HG03342 (cell line): ENCODE measurements at regions not wholly inside any gene's neighbourhood (a gene's known extent, or its start where the extent isn't known, plus 50 kb on each side); places are given as distances from the start of the nearest gene placed in this dataset.

Experiments
- ATAC-seq: cut with Tn5 transposase; IDR thresholded peaks from one replicate; pipeline ENCODE4 v1.9.1; 2021; ENCODE audit warnings: mild to moderate bottlenecking, moderate library complexity; ENCODE audit not compliant: unreplicated experiment

DNA sequence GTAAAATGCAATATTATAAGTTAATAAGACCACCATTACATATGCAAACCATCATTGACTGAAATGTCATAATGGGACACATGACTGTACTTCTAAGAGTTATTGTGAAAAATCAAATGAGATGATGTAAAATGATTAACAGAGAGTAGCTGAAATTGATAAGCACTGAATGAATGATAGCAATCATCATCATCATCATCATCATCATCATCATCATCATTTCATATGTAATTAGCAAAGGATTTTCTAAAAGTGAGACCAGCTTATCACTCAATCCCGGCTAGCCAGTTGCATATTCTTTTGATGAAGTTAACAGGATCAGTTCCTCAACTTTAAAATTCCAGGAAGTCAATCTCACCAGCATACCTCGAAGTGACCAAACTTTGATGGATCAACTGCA, 650.3 kb upstream of the KLF4 start:
- no peak for ATAC-seq

- ATAC-seq = no peak
These were observed 648.9 kb upstream of the KLF4 start for GRCh38 chr9:108138516-108138915.

DNA sequence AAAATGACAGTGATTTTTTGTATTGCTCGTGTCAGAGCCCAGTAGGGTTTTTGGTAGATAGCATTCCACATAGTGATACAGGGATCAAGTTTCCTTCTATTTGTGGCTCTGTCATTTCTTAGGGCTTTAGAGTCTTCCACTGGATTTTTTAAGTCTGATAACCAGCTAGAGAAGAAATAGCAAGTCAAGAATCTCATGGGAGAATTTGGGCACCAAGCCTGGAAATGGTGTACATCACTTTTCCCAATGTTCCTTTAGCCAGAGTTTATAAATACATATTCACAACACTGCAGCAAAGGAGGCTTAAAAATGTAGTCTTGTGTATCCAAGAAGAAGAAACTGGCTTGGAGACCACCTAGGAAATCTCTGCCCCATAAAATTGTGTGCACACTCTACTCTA, 647.1 kb upstream of the KLF4 start:
- no peak for ATAC-seq

- no peak for ATAC-seq
These were observed 645.0 kb upstream of the KLF4 start for GRCh38 chr9:108134486-108135128.

GRCh38 chr9:108133680-108134079, 644.1 kb upstream of the KLF4 start:
- no peak for ATAC-seq

DNA sequence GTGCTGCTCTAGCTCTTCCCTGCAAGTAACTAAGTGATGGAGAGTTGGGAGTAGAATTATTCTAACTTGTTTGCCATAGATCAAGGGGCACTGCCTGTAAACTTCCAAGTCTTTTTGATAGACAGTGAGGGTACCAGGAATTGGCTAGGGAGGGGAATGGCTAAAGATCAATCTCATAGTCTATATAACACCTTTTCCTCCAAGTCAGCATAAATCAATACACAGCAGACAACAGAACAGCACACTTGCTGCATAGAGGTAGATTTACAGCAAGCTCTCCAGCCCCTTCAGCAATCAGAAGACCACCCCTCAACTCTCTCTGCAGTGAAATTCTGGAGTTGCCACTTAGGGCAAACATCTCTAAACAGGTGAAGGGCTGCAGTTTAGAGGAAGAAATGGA, 643.5 kb upstream of the KLF4 start:
- ATAC-seq = no peak

DNA sequence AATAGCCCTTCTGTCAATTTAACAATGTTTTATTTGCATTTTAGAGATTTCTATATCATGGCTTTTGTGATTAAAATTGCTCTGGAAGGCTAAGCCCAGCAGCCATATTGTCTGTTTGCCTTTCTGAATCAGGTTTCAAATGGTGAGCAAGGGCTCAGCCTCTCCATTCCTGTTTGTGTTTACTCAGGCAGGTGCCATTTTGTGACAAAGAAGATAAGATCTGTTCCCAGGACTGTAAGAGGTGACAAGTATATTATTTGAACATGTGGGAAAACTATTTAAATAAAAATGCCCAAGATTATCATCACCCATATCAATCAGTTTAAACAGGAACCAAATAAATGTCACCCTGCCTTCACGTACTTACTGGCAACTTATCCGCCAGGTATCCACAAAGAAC, 641.3 kb upstream of the KLF4 start:
- ATAC-seq = no peak

GRCh38 chr9:108125625-108126024, 636.1 kb upstream of the KLF4 start:
- ATAC-seq = no peak

DNA sequence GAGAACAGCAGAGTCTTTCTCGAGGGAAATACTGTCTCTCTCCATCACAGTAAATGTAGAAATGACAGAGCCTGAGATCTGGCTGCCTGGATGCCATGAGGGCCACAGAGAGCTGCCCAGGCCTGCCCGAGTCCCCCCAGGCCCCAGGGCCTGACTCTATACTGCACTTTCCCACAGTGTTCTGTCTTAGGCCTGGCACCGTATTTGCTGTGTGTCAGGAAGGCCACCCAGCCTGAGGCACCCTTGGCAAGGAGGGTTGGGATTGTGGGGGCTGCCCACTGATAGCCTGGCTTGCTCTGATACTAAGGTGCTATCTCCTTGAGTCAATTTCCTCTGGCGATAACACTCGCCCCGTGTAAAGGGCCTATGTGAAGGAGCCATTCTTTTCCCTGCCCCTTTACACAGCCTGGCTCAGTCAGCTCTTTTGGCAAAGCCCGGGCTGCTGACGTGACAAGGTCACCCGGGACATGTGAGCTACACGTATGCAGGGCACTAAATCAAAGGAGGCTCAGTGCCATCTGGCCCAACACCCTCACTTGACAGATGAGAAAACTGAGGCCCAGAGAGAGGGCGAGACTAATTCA, 630.1 kb upstream of the KLF4 start:
- ATAC-seq = no peak

GRCh38 chr9:108117795-108118194, 628.2 kb upstream of the KLF4 start:
- ATAC-seq = no peak

GRCh38 chr9:108117306-108117705, 627.7 kb upstream of the KLF4 start:
- no peak for ATAC-seq

DNA sequence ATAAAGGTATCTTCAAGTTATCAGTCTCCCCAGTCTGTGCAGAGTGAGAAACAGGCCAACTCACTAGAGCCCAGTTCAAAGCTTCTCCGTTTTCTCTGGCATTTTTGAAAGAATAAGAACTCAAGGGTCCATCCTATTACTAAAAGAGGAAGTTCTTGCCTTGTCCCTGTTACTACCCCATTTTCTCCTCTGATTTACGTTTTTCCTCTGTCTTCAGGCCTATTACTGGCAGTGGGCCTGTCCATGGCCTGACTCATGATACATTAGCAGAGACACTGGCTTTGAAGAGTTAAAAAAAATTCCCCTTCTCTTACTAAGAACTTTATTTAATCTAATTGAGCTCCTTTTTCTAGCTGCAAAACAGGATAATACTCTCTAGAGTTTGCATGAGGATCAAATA, 624.0 kb upstream of the KLF4 start:
- ATAC-seq = no peak

GRCh38 chr9:108109927-108110690, 620.5 kb upstream of the KLF4 start:
- no peak for ATAC-seq

DNA sequence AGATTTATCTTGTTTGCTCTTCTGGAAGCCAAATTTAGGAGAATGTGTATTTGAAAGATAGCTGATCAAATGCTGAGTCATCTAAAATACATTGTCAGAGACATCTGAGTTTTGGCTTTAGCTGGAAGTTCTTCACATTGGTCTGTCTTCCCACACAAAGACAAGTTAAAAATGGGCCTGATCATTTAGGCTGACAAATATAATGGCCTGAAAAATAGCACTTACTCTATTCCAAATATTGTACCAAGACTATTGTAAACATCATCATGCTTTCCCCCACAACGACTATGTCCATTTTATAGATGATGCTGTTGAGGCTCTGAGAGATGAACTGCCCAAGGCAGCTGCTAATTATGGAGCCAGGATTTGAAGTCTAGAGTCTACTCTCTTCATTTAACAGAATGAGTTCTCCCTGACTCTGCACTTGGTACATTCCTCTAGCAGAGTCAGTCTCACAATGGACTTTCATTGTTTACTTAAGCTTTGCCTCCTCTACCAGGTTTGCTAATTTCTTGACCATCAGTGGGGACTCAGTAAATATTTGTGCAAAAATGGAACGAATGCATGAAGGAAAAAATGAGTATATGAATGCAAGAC, 619.4 kb upstream of the KLF4 start:
- no peak for ATAC-seq

DNA sequence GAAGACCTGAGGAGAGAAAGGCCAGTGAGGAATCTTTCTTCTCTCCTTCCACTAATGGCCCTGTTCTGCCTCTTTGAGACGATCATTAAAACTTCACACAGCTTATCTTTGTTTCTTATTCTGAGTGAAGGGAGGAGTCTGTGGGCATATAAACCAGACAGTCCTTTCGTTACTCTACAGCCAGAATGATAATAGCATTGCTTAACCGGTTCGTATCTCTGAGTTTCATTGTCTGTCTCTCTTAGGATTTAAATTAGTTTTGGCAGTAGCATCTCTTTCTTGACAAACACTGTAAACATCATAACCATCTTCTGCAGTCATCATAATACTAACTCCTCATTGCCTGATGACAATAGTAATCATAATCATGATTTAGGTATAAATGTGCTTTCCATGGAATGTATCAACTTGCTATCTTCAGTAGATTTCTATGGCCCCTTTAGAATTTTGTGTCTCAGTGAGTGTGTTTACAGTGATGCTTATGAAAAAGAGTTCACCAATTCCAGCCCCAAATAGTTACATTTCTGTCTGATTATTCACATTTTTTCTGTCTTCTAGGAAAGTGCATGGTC, 618.8 kb upstream of the KLF4 start:
- ATAC-seq = no peak

- ATAC-seq = no peak
These were observed 616.3 kb upstream of the KLF4 start for GRCh38 chr9:108105885-108106284.

- no peak for ATAC-seq
These were observed 615.4 kb upstream of the KLF4 start for GRCh38 chr9:108104991-108105390.

DNA sequence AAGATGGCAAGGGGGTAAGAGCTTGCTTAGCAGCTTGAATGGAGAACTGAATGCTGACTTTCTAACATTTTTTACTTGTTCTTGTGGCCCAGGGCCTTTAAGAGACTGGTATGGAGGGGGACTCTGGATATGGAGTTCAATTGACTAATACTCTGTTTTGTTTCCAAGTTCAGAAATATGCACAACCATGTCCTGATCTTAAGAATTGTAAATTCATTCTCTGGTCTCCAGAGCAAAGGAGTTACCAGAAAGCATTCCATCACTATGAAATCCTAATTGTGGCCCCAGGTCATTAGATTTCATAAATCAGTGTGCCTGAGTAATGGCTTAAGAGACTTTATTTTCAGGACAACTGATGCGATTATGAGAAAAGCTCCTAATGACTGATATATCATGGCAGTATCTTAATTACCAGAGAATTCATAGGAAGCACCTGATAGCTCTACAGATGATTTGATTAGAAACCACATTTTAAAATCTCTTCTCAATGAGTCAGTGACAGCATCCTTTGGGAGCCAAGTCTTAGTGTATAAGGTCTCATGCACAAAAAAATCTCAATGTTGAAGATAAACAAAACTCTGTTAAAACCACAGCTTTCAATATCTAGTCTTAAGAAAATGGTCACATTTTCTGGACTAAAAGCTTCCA, 613.6 kb upstream of the KLF4 start:
- no peak for ATAC-seq

DNA sequence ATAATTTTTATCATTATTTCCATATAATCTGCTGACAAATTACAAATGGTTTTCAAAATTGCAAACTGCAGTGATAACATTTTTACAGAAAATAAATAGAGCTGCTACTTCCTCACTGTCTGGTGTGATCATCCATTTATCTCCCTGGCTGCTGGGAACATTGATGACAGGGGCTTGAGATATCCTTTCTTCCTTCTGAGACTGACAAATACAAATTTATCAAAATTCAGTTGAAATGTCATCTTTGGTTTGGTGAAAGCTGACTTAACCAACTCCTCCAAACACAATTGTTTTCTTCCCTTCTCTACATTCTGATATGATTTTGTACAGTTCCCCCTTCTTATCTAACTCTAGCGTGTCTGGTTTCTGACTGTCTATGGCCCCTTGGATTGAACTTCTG, 611.8 kb upstream of the KLF4 start:
- ATAC-seq = no peak

- no peak for ATAC-seq
These were observed 611.0 kb upstream of the KLF4 start for GRCh38 chr9:108100571-108100970.

- no peak for ATAC-seq
These were observed 610.3 kb upstream of the KLF4 start for GRCh38 chr9:108099854-108100253.
